SK-N-SH (cell line): ENCODE measurements at regions not wholly inside any gene's neighbourhood (a gene's known extent, or its start where the extent isn't known, plus 50 kb on each side); places are given as distances from the start of the nearest gene placed in this dataset.
A peak's percentile ranks its signal among the peaks of the same experiment; 100 is the strongest.
"Not testable (repeated sequence)": the region's sequence is repeated elsewhere in the genome, so short reads cannot be mapped to it uniquely, and the experiment has no call there.

Source experiments
- CTCF ChIA-PET: fragments of 300-600, 350-600 bp; formaldehyde crosslinking; extraction: SDS; loops from one replicate; lab custom pipeline; 2021; lab: Yijun Ruan, JAX
- POLR2A ChIA-PET: fragments of 350-600 bp; sonication (Branson Sonifier 250); formaldehyde crosslinking; extraction: SDS; loops from one replicate; lab custom pipeline; 2020; ENCODE audit warnings: antibody characterized with exemption, inconsistent platforms; lab: Yijun Ruan, JAX
- DNase-seq: peaks from one replicate; pipeline ENCODE4 v3.0.0; 2012
- H2AFZ ChIP-seq: fragments of 200-600 bp; sonication (generic); 2 replicates; pipeline ENCODE4 v1.8.1; 2016; ENCODE audit warnings: antibody characterized with exemption, mild to moderate bottlenecking, low read depth
- H3F3A ChIP-seq: fragments of 200-600 bp; sonication (generic); replicated peaks from 2 replicates; pipeline ENCODE3; 2016; ENCODE audit warnings: antibody characterized with exemption, mild to moderate bottlenecking; ENCODE audit not compliant: insufficient read depth
- H3K27ac ChIP-seq, 2 experiments: fragments of 200-500 bp in 1 of 2; fragments of 200-600 bp in 1 of 2; sonication (Bioruptor generic) in 1 of 2; sonication (generic), shearing (Covaris generic) in 1 of 2; 2 replicates each; pipeline versions ENCODE4 v1.5.1 to v1.6.1; 2014 to 2016; ENCODE audit warnings: low read depth in 2 of 2, inconsistent platforms in 1 of 2, low read length in 1 of 2, mild to moderate bottlenecking in 1 of 2, mixed read lengths in 1 of 2
- H3K27me3 ChIP-seq: fragments of 200-600 bp; sonication (generic), shearing (Covaris generic); 2 replicates; pipeline ENCODE4 v1.6.1; 2016; ENCODE audit warnings: mixed run types; ENCODE audit not compliant: insufficient read depth
- H3K36me3 ChIP-seq, 2 experiments: fragments of 200-500 bp in 1 of 2; fragments of 200-600 bp in 1 of 2; sonication (Bioruptor generic) in 1 of 2; sonication (generic) in 1 of 2; replicated peaks in 1 of 2; 2 replicates each; pipeline versions ENCODE3 to v1.5.1; 2014 to 2016; ENCODE audit warnings: low read length in 1 of 2, mild to moderate bottlenecking in 1 of 2; ENCODE audit not compliant: insufficient read depth in 2 of 2, control insufficient read depth in 1 of 2
- H3K4me1 ChIP-seq, 2 experiments: fragments of 200-500 bp in 1 of 2; fragments of 200-600 bp in 1 of 2; sonication (Bioruptor generic) in 1 of 2; sonication (generic), shearing (Covaris generic) in 1 of 2; 2 replicates each; pipeline versions ENCODE4 v1.5.1 to v1.6.1; 2014 to 2016; ENCODE audit warnings: low read depth in 1 of 2, low read length in 1 of 2, mixed run types in 1 of 2; ENCODE audit not compliant: insufficient read depth in 2 of 2, control insufficient read depth in 1 of 2
- H3K4me2 ChIP-seq: fragments of 200-600 bp; sonication (generic), shearing (Covaris generic); 2 replicates; pipeline ENCODE4 v1.6.1; 2017; ENCODE audit warnings: mixed run types
- H3K4me3 ChIP-seq, 2 experiments: fragments of 200-500 bp in 1 of 2; fragments of 200-600 bp in 1 of 2; sonication (Bioruptor generic) in 1 of 2; sonication (generic), shearing (Covaris generic) in 1 of 2; 2 replicates each; pipeline versions ENCODE4 v1.5.1 to v1.8.1; 2014 to 2016; ENCODE audit warnings: low read depth in 2 of 2, inconsistent platforms in 1 of 2, low read length in 1 of 2, mild to moderate bottlenecking in 1 of 2, mixed read lengths in 1 of 2, moderate library complexity in 1 of 2
- H3K79me2 ChIP-seq: fragments of 200-600 bp; sonication (generic); 2 replicates; pipeline ENCODE4 v1.8.1; 2017; ENCODE audit warnings: mild to moderate bottlenecking; ENCODE audit not compliant: insufficient read depth
- H3K9ac ChIP-seq: fragments of 200-600 bp; sonication (generic); 2 replicates; pipeline ENCODE4 v1.6.1; 2017; ENCODE audit warnings: mixed run types
- H3K9me2 ChIP-seq: fragments of 200-600 bp; sonication (generic); 2 replicates; pipeline ENCODE4 v1.6.1; 2017; ENCODE audit warnings: mixed run types
- H3K9me3 ChIP-seq: fragments of 200-600 bp; sonication (generic); 2 replicates; pipeline ENCODE4 v1.6.1; 2017; ENCODE audit warnings: mixed run types, mild to moderate bottlenecking, moderate library complexity
- H4K20me1 ChIP-seq: fragments of 200-600 bp; sonication (generic); 2 replicates; pipeline ENCODE4 v1.6.1; 2017; ENCODE audit warnings: mild to moderate bottlenecking, mixed run types; ENCODE audit not compliant: insufficient read depth
- GABPA ChIP-seq: IDR thresholded peaks from 2 replicates; pipeline ENCODE4 v1.4.0; 2012; ENCODE audit warnings: low read depth, mild to moderate bottlenecking
- REST ChIP-seq: IDR thresholded peaks from 2 replicates; pipeline ENCODE4 v1.6.1; 2012; ENCODE audit warnings: mild to moderate bottlenecking, low read depth, low read length, moderate library complexity
- RXRA ChIP-seq: IDR thresholded peaks from 2 replicates; pipeline ENCODE4 v1.4.0; 2012; ENCODE audit warnings: low read depth, mild to moderate bottlenecking, borderline replicate concordance
- USF1 ChIP-seq: IDR thresholded peaks from 2 replicates; pipeline ENCODE4 v1.4.0; 2012; ENCODE audit warnings: low read depth, borderline replicate concordance
- WGBS: methylation state at CpG from one replicate; pipeline ENCODE4 v1.1.6; 2017; ENCODE audit warnings: low lambda C conversion rate; 5-methylcytosine and 5-hydroxymethylcytosine counted together

GRCh38 chr5:126056851-126057622, 366.2 kb upstream of the GRAMD2B start:
- H3K4me1 ChIP-seq = peaks cover 0 to 24% of the 10 kb centered on the region in 2 experiments; a peak in 2 of 4 replicates
- no peak overlapping the region for H2AFZ ChIP-seq
- peak overlapping the region in 1 of 2 experiments; percentile 95; a peak in 2 of 4 replicates for H3K27ac ChIP-seq
- no peak overlapping the region for H3K9ac ChIP-seq
- no peak overlapping the region for H3K4me3 ChIP-seq
- H3K36me3 ChIP-seq = no peaks in the 10 kb centered on the region
- H3K4me2 ChIP-seq = no peak overlapping the region
- no peaks in the 10 kb centered on the region for H3F3A ChIP-seq
- no peaks in the 10 kb centered on the region for H3K9me3 ChIP-seq
- DNase-seq = no peak
- no peak for TF ChIP-seq GABPA
- no peak for TF ChIP-seq REST
- no peak for TF ChIP-seq RXRA
- TF ChIP-seq USF1 = no peak
- no peaks in the 10 kb centered on the region for H3K79me2 ChIP-seq
- H3K9me2 ChIP-seq = no peaks in the 10 kb centered on the region
- ChIA-PET POLR2A (no interaction called here), CTCF (no interaction called here)
- H4K20me1 ChIP-seq = no peaks in the 10 kb centered on the region
- no peaks in the 10 kb centered on the region for H3K27me3 ChIP-seq
- 62% methylated on average over 13 of the region's 13 CpGs for WGBS

- H3K79me2 ChIP-seq, H3K36me3 ChIP-seq, H2AFZ ChIP-seq, H3F3A ChIP-seq, H3K4me3 ChIP-seq, H3K27me3 ChIP-seq, H3K4me2 ChIP-seq, H3K9me2 ChIP-seq, H3K9ac ChIP-seq, CTCF ChIA-PET, H3K9me3 ChIP-seq, DNase-seq, H3K27ac ChIP-seq, H4K20me1 ChIP-seq, POLR2A ChIA-PET: not testable (repeated sequence)
- 84% methylated on average over 5 of the region's 5 CpGs for WGBS
- H3K4me1 ChIP-seq = peaks cover 0 to 28% of the 10 kb centered on the region in 2 experiments; a peak in 2 of 4 replicates
Observed at GRCh38 chr5:126058392-126058791, 364.8 kb upstream of the GRAMD2B start.
